ENCODE measurements at regions not wholly inside any gene's neighbourhood (a gene's known extent, or its start where the extent isn't known, plus 50 kb on each side); places are given as distances from the start of the nearest gene placed in this dataset.

DNA sequence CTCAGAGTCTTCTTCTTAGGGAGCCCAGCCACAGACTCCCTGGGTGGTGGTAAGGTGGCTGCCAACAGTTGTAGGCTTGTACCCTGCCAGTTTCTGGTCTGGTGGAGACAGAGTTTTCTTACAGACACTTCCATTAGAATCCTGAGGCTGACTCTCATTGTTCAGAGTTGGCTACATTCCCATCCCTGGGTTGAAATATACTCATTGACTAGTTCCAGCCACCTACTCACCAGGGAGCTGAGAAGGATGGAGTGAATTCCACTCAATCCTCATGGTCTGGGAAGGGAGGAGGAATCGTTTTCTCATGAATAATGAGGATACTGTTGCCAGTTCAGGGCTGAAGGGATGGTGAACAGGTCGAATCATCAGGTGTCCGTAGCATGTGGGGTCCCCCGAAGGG is 226.5 kb upstream of the PROK2 start (continued):
- TF ChIP-seq, protein P1, sequence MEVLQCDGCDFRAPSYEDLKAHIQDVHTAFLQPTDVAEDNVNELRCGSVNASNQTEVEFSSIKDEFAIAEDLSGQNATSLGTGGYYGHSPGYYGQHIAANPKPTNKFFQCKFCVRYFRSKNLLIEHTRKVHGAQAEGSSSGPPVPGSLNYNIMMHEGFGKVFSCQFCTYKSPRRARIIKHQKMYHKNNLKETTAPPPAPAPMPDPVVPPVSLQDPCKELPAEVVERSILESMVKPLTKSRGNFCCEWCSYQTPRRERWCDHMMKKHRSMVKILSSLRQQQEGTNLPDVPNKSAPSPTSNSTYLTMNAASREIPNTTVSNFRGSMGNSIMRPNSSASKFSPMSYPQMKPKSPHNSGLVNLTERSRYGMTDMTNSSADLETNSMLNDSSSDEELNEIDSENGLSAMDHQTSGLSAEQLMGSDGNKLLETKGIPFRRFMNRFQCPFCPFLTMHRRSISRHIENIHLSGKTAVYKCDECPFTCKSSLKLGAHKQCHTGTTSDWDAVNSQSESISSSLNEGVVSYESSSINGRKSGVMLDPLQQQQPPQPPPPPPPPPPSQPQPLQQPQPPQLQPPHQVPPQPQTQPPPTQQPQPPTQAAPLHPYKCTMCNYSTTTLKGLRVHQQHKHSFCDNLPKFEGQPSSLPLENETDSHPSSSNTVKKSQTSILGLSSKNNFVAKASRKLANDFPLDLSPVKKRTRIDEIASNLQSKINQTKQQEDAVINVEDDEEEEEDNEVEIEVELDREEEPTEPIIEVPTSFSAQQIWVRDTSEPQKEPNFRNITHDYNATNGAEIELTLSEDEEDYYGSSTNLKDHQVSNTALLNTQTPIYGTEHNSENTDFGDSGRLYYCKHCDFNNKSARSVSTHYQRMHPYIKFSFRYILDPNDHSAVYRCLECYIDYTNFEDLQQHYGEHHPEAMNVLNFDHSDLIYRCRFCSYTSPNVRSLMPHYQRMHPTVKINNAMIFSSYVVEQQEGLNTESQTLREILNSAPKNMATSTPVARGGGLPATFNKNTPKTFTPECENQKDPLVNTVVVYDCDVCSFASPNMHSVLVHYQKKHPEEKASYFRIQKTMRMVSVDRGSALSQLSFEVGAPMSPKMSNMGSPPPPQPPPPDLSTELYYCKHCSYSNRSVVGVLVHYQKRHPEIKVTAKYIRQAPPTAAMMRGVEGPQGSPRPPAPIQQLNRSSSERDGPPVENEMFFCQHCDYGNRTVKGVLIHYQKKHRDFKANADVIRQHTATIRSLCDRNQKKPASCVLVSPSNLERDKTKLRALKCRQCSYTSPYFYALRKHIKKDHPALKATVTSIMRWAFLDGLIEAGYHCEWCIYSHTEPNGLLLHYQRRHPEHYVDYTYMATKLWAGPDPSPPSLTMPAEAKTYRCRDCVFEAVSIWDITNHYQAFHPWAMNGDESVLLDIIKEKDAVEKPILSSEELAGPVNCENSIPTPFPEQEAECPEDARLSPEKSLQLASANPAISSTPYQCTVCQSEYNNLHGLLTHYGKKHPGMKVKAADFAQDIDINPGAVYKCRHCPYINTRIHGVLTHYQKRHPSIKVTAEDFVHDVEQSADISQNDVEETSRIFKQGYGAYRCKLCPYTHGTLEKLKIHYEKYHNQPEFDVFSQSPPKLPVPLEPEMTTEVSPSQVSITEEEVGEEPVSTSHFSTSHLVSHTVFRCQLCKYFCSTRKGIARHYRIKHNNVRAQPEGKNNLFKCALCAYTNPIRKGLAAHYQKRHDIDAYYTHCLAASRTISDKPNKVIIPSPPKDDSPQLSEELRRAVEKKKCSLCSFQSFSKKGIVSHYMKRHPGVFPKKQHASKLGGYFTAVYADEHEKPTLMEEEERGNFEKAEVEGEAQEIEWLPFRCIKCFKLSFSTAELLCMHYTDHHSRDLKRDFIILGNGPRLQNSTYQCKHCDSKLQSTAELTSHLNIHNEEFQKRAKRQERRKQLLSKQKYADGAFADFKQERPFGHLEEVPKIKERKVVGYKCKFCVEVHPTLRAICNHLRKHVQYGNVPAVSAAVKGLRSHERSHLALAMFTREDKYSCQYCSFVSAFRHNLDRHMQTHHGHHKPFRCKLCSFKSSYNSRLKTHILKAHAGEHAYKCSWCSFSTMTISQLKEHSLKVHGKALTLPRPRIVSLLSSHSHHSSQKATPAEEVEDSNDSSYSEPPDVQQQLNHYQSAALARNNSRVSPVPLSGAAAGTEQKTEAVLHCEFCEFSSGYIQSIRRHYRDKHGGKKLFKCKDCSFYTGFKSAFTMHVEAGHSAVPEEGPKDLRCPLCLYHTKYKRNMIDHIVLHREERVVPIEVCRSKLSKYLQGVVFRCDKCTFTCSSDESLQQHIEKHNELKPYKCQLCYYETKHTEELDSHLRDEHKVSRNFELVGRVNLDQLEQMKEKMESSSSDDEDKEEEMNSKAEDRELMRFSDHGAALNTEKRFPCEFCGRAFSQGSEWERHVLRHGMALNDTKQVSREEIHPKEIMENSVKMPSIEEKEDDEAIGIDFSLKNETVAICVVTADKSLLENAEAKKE (CRISPR knock-in tag; IDR thresholded peaks at IDR 0.05) = no peak
- no peak for TF ChIP-seq JUNB (IDR thresholded peaks at IDR 0.05; ENCODE audit: unreplicated experiment)
- TF ChIP-seq STAT1 (IDR thresholded peaks at IDR 0.05; ENCODE audit: unreplicated experiment) = no peak

DNA sequence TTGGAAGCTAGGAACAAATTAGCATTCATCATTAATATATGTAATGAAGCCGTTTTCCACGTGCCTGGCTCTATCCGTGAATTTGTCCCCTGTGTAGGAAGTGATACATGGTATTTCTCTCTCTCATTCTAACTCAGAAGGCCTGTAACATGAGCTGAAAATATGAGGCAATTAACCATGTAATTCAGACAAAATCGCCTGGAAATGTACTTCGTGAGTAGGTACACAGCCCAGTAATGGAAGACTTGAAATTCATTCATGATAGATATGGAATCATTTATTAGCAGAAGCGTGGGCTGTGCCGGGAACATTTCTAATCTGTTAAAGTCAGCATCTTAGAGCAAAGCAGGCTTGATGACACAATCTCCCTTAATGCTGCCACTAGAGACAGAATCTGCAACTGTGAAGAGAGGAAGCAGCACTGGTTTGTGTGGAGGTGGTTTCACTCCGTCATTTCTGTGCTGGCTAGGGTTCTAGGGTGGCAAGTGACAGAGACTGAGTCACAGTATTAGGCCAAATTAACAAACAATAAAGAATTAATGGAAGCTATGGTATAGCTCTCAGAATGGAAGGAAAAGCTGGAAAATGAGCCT is 225.0 kb upstream of the PROK2 start:
- Mint-ChIP-seq H3K4me3 (no peak overlapping the region), H3K27me3 (ENCODE audit: insufficient read depth, low read depth, poor library complexity) (peaks cover 9% of the 10 kb centered on the region), H3K4me1 (peaks cover 11% of the 10 kb centered on the region), H3K27ac (no peak overlapping the region), H3K9me3 (peaks cover 28% of the 10 kb centered on the region), H3K36me3 (ENCODE audit: low read depth) (peaks cover 35% of the 10 kb centered on the region)
- Histone ChIP-seq H4K20me1 (replicated peaks; ENCODE audit: insufficient read depth) (no peaks in the 10 kb centered on the region), H3K4me1 (ENCODE audit: insufficient read depth) (peaks cover 7% of the 10 kb centered on the region), H2AFZ (no peak overlapping the region), H3K9me2 (ENCODE audit: insufficient read depth) (peaks cover 16% of the 10 kb centered on the region; the same call in 1 of the 2 replicates), H3K79me2 (replicated peaks; ENCODE audit: insufficient read depth) (no peaks in the 10 kb centered on the region), H3K27me3 (ENCODE audit: insufficient read depth) (no peaks in the 10 kb centered on the region), H3K4me3 (no peak overlapping the region), H3K27ac (ENCODE audit: low read depth) (no peak overlapping the region), H3K4me2 (no peak overlapping the region), H3K36me3 (ENCODE audit: insufficient read depth) (peaks cover 14% of the 10 kb centered on the region; the same call in 1 of the 2 replicates), H3F3A (replicated peaks; ENCODE audit: low read depth) (no peaks in the 10 kb centered on the region)
- DNase-seq (ENCODE audit: low spot score) (no peak), ATAC-seq (no peak)
- TF ChIP-seq NANOG (IDR thresholded peaks at IDR 0.05; ENCODE audit: borderline replicate concordance) = no peak
- TF ChIP-seq, protein P2, sequence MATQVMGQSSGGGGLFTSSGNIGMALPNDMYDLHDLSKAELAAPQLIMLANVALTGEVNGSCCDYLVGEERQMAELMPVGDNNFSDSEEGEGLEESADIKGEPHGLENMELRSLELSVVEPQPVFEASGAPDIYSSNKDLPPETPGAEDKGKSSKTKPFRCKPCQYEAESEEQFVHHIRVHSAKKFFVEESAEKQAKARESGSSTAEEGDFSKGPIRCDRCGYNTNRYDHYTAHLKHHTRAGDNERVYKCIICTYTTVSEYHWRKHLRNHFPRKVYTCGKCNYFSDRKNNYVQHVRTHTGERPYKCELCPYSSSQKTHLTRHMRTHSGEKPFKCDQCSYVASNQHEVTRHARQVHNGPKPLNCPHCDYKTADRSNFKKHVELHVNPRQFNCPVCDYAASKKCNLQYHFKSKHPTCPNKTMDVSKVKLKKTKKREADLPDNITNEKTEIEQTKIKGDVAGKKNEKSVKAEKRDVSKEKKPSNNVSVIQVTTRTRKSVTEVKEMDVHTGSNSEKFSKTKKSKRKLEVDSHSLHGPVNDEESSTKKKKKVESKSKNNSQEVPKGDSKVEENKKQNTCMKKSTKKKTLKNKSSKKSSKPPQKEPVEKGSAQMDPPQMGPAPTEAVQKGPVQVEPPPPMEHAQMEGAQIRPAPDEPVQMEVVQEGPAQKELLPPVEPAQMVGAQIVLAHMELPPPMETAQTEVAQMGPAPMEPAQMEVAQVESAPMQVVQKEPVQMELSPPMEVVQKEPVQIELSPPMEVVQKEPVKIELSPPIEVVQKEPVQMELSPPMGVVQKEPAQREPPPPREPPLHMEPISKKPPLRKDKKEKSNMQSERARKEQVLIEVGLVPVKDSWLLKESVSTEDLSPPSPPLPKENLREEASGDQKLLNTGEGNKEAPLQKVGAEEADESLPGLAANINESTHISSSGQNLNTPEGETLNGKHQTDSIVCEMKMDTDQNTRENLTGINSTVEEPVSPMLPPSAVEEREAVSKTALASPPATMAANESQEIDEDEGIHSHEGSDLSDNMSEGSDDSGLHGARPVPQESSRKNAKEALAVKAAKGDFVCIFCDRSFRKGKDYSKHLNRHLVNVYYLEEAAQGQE (IDR thresholded peaks at IDR 0.05; ENCODE audit: unreplicated experiment) = no peak
- no peak for TF ChIP-seq JUNB (IDR thresholded peaks at IDR 0.05; ENCODE audit: unreplicated experiment)
- no peak for TF ChIP-seq CREB1 (CRISPR knock-in tag; IDR thresholded peaks at IDR 0.05; ENCODE audit: low read depth)
